ENCODE measurements at regions not wholly inside any gene's neighbourhood (a gene's known extent, or its start where the extent isn't known, plus 50 kb on each side); places are given as distances from the start of the nearest gene placed in this dataset.

GRCh38 chr12:108043286-108043685 lies 85.8 kb upstream of the WSCD2 start:
- DNase-seq, result no peak

GRCh38 chr12:108043750-108044533 lies 85.1 kb upstream of the WSCD2 start:
- DNase-seq, result no peak

GRCh38 chr12:108046135-108046534 lies 83.0 kb upstream of the WSCD2 start:
- DNase-seq, result no peak

- DNase-seq, result no peak
Measured at GRCh38 chr12:108046650-108047049, 82.4 kb upstream of the WSCD2 start.

GRCh38 chr12:108047071-108047550 lies 82.0 kb upstream of the WSCD2 start:
- DNase-seq, result peak; percentile 42

GRCh38 chr12:108048686-108049085 lies 80.4 kb upstream of the WSCD2 start:
- DNase-seq, result no peak

- DNase-seq, result no peak
Measured at GRCh38 chr12:108050696-108051095, 78.4 kb upstream of the WSCD2 start.

GRCh38 chr12:108052260-108052659 lies 76.8 kb upstream of the WSCD2 start:
- DNase-seq, result no peak

GRCh38 chr12:108053512-108053911 lies 75.6 kb upstream of the WSCD2 start:
- no peak for DNase-seq

GRCh38 chr12:108054496-108054895 lies 74.6 kb upstream of the WSCD2 start:
- DNase-seq, result no peak

- no peak for DNase-seq
Measured at GRCh38 chr12:108055141-108055540, 73.9 kb upstream of the WSCD2 start.

GRCh38 chr12:108060067-108060466 lies 69.0 kb upstream of the WSCD2 start:
- no peak for DNase-seq

GRCh38 chr12:108060903-108061302 lies 68.2 kb upstream of the WSCD2 start:
- DNase-seq, result no peak

GRCh38 chr12:108063192-108063591 lies 65.9 kb upstream of the WSCD2 start:
- DNase-seq, result peak; percentile 60

- DNase-seq, result no peak
Measured at GRCh38 chr12:108065069-108065468, 64.0 kb upstream of the WSCD2 start.

- peak; percentile 5 for DNase-seq
Measured at GRCh38 chr12:108066583-108067577, 62.2 kb upstream of the WSCD2 start.

GRCh38 chr12:108069651-108070165 lies 59.4 kb upstream of the WSCD2 start:
- no peak for DNase-seq

GRCh38 chr12:108075561-108075960 lies 53.5 kb upstream of the WSCD2 start:
- no peak for DNase-seq

- DNase-seq, result no peak
Measured at GRCh38 chr12:108076556-108076955, 52.5 kb upstream of the WSCD2 start.

GRCh38 chr12:108078428-108078827 lies 50.7 kb upstream of the WSCD2 start:
- peak; percentile 13 for DNase-seq

All from hematopoietic multipotent progenitor cell treated with erythropoietin and hydrocortisone succinate and interleukin-3 and kit ligand, for 4 days (in vitro differentiated cells).